GM12878 (cell line): ENCODE measurements at regions not wholly inside any gene's neighbourhood (a gene's known extent, or its start where the extent isn't known, plus 50 kb on each side); places are given as distances from the start of the nearest gene placed in this dataset.

Source experiments
- ATAC-seq: fragments of 200-7000 bp; cut with Tn5 transposase; 3 replicates; pipeline ENCODE4 v1.9.1; 2020; ENCODE audit warnings: mild to moderate bottlenecking, moderate library complexity
- BruUV-seq: library from RNA; stranded (reverse); fragments of 400-500 nt; replicated peaks from 2 replicates; lab custom pipeline; 2021; lab: Mats Ljungman, UMichigan
- CTCF ChIA-PET: fragments of 300-600 bp; sonication (Branson Sonifier 250); formaldehyde crosslinking; extraction: SDS; loops from one replicate; lab custom pipeline; 2021; ENCODE audit warnings: inconsistent platforms; lab: Yijun Ruan, JAX
- POLR2A ChIA-PET: fragments of 350-600 bp; formaldehyde crosslinking; extraction: SDS; loops from one replicate; lab custom pipeline; 2021; ENCODE audit warnings: inconsistent platforms; lab: Charles Lee
- RAD21 ChIA-PET: fragments of 300-600 bp; sonication (Branson Sonifier 250); formaldehyde crosslinking; loops from one replicate; lab custom pipeline; 2023; ENCODE audit warnings: antibody characterized with exemption; ENCODE audit not compliant: unreplicated experiment; lab: Charles Lee
- SMC1A ChIA-PET: fragments of 300-600 bp; sonication (Branson Sonifier 250); formaldehyde crosslinking; loops from one replicate; lab custom pipeline; 2023; ENCODE audit not compliant: unreplicated experiment, uncharacterized antibody; lab: Charles Lee
- DNase-seq: peaks from one replicate; pipeline ENCODE4 v3.0.0-alpha.2; 2011; ENCODE audit warnings: low read depth, low spot score
- FAIRE-seq: peaks from 3 replicates; lab custom pipeline; 2011; peaks lifted over from hg19 to GRCh38; lab: Jason Lieb, UNC
- H2AFZ ChIP-seq: 2 replicates; pipeline ENCODE4 v1.6.0; 2011; ENCODE audit warnings: low read depth, low read length, control low read depth; ENCODE audit not compliant: control insufficient read depth
- H3K27ac ChIP-seq: 2 replicates; pipeline ENCODE4 v1.5.1; 2011; ENCODE audit warnings: control low read depth; ENCODE audit not compliant: control insufficient read depth, insufficient read depth
- H3K27me3 ChIP-seq, 2 experiments: replicated peaks in 1 of 2; 2 replicates each; pipeline versions ENCODE4 v1.6.0 to v1.6.1; 2011; ENCODE audit warnings: low read length in 1 of 2; ENCODE audit not compliant: control insufficient read depth in 2 of 2, insufficient read depth in 2 of 2
- H3K36me3 ChIP-seq, 2 experiments: 2 replicates each; pipeline ENCODE4 v1.5.1; 2011; ENCODE audit warnings: low read length in 1 of 2; ENCODE audit not compliant: control insufficient read depth in 2 of 2, insufficient read depth in 2 of 2
- H3K4me1 ChIP-seq: 2 replicates; pipeline ENCODE4 v1.6.1; 2011; ENCODE audit warnings: mild to moderate bottlenecking, low read length, moderate library complexity, mixed read lengths; ENCODE audit not compliant: control insufficient read depth, insufficient read depth
- H3K4me2 ChIP-seq: 2 replicates; pipeline ENCODE4 v1.6.0; 2011; ENCODE audit warnings: control low read depth; ENCODE audit not compliant: control insufficient read depth, insufficient read depth
- H3K4me3 ChIP-seq: fragments of 200-600 bp; sonication (generic); 2 replicates; pipeline ENCODE4 v1.5.1; 2016
- H3K79me2 ChIP-seq: 2 replicates; pipeline ENCODE4 v1.6.0; 2011; ENCODE audit warnings: low read length; ENCODE audit not compliant: control insufficient read depth, insufficient read depth
- H3K9ac ChIP-seq: 2 replicates; pipeline ENCODE4 v1.8.0; 2011; ENCODE audit warnings: low read length, control low read depth, mixed read lengths; ENCODE audit not compliant: control insufficient read depth, insufficient read depth
- H3K9me3 ChIP-seq: replicated peaks from 3 replicates; pipeline ENCODE4 v1.5.1; 2011; ENCODE audit warnings: mild to moderate bottlenecking, low read length; ENCODE audit not compliant: control insufficient read depth, insufficient read depth
- H4K20me1 ChIP-seq: 2 replicates; pipeline ENCODE4 v1.6.0; 2011; ENCODE audit not compliant: control insufficient read depth, insufficient read depth
- ASH2L ChIP-seq: fragments of 300-600, 200-600 bp; sonication (generic); IDR thresholded peaks from 2 replicates; pipeline ENCODE4 v1.6.1; 2017; ENCODE audit warnings: low read depth, mild to moderate bottlenecking, borderline replicate concordance
- ATF2 ChIP-seq: IDR thresholded peaks from 2 replicates; pipeline ENCODE4 v1.6.1; 2012; ENCODE audit warnings: low read length, inconsistent platforms
- CBFB ChIP-seq: IDR thresholded peaks from 2 replicates; pipeline ENCODE4 v1.6.1; 2016; ENCODE audit warnings: antibody characterized with exemption, low read depth
- CHD2 ChIP-seq: IDR thresholded peaks from 2 replicates; pipeline ENCODE4 v1.6.1; 2011; ENCODE audit warnings: low read depth, low read length, improper control_type of control experiment, borderline replicate concordance
- E2F8 ChIP-seq: fragments of 450-650 bp; IDR thresholded peaks from 2 replicates; pipeline ENCODE4 v1.6.1; 2018; ENCODE audit warnings: mild to moderate bottlenecking, low read depth, moderate library complexity; ENCODE audit not compliant: partially characterized antibody
- ELK1 ChIP-seq: IDR thresholded peaks from 2 replicates; pipeline ENCODE4 v1.6.1; 2012; ENCODE audit warnings: low read depth, low read length, improper control_type of control experiment
- ESRRA ChIP-seq: IDR thresholded peaks from 2 replicates; pipeline ENCODE4 v1.6.1; 2012; ENCODE audit warnings: mild to moderate bottlenecking, low read length, improper control_type of control experiment
- JUND ChIP-seq: IDR thresholded peaks from 2 replicates; pipeline ENCODE4 v1.6.1; 2012; ENCODE audit warnings: low read depth, mild to moderate bottlenecking, low read length, improper control_type of control experiment, moderate library complexity
- MTA2 ChIP-seq: fragments of 450-650 bp; IDR thresholded peaks from 2 replicates; pipeline ENCODE4 v1.6.1; 2016; ENCODE audit warnings: low read depth, mild to moderate bottlenecking, moderate library complexity
- NFIC ChIP-seq: IDR thresholded peaks from 2 replicates; pipeline ENCODE4 v1.6.1; 2012; ENCODE audit warnings: low read depth, mild to moderate bottlenecking, inconsistent platforms, low read length, moderate library complexity
- NFYA ChIP-seq: IDR thresholded peaks from 2 replicates; pipeline ENCODE4 v1.6.1; 2011; ENCODE audit warnings: low read depth, mild to moderate bottlenecking, low read length, improper control_type of control experiment, borderline replicate concordance
- NFYB ChIP-seq: IDR thresholded peaks from 2 replicates; pipeline ENCODE4 v1.6.1; 2011; ENCODE audit warnings: low read depth, mild to moderate bottlenecking, low read length, improper control_type of control experiment, moderate library complexity; ENCODE audit not compliant: insufficient read depth
- NR2C1 ChIP-seq: fragments of 450-650 bp; IDR thresholded peaks from 2 replicates; pipeline ENCODE4 v1.6.1; 2017; ENCODE audit warnings: antibody characterized with exemption, mild to moderate bottlenecking, moderate library complexity
- POLR2A ChIP-seq: IDR thresholded peaks from 2 replicates; pipeline ENCODE4 v1.6.1; 2011; ENCODE audit warnings: low read depth, mild to moderate bottlenecking, low read length
- POLR2AphosphoS2 ChIP-seq: IDR thresholded peaks from 2 replicates; pipeline ENCODE4 v1.6.1; 2011; ENCODE audit warnings: low read depth, mild to moderate bottlenecking, low read length, improper control_type of control experiment, moderate library complexity
- RCOR1 ChIP-seq: conservative IDR thresholded peaks from 2 replicates; pipeline ENCODE4 v1.6.1; 2012; ENCODE audit warnings: low read depth, low read length, improper control_type of control experiment
- SMAD5 ChIP-seq: IDR thresholded peaks from 2 replicates; pipeline ENCODE4 v1.6.1; 2016; ENCODE audit warnings: antibody characterized with exemption, low read depth
- TCF7 ChIP-seq: IDR thresholded peaks from 2 replicates; pipeline ENCODE4 v1.6.1; 2014; ENCODE audit warnings: antibody characterized with exemption, borderline replicate concordance
- ZNF274 ChIP-seq: IDR thresholded peaks from one replicate; pipeline ENCODE4 v1.8.0; 2011; ENCODE audit not compliant: insufficient read length, insufficient read depth
- WGBS: methylation state at CpG from one replicate; pipeline ENCODE4 v1.1.6; 2016; ENCODE audit warnings: low lambda C conversion rate; ENCODE audit not compliant: insufficient replicate concordance, insufficient coverage; ENCODE audit errors: missing lambda C conversion rate; 5-methylcytosine and 5-hydroxymethylcytosine counted together
- in situ Hi-C: fragments of 300-500 bp; cut with MboI; formaldehyde crosslinking; loops from 9 replicates; pipeline ENCODE4 v1.14.3; 2018; ENCODE audit warnings: mixed read lengths
- intact Hi-C: fragments of 100-400 bp; cut with micrococcal nuclease; formaldehyde crosslinking; loops from one replicate; pipeline ENCODE4 v1.14.2; 2022; ENCODE audit not compliant: unreplicated experiment

GRCh38 chr3:166783206-166783605, 596.9 kb downstream of the ZBBX start:
- H3K4me2 ChIP-seq, result no peak overlapping the region
- TF ChIP-seq E2F8 (no peak), NFYA (no peak), ELK1 (no peak), NFIC (no peak), ESRRA (no peak), JUND (no peak), ASH2L (no peak), CHD2 (no peak), NFYB (no peak), CBFB (no peak), POLR2A (no peak), ZNF274 (no peak), NR2C1 (no peak), RCOR1 (no peak), TCF7 (no peak), SMAD5 (no peak), POLR2AphosphoS2 (no peak), ATF2 (no peak), MTA2 (no peak)
- TF ChIP-seq, all 136 proteins: peak for 0
- H4K20me1 ChIP-seq, result no peaks in the 10 kb centered on the region
- intact Hi-C loops, result no loop called here
- H3K27ac ChIP-seq, result no peak overlapping the region
- no TSS peak for BruUV-seq
- ATAC-seq, result no peak; the same call in 2 of the 3 replicates
- H3K79me2 ChIP-seq, result no peaks in the 10 kb centered on the region
- CTCF ChIA-PET, result no interaction called here
- H3K9me3 ChIP-seq, result no peaks in the 10 kb centered on the region
- no peak for FAIRE-seq
- no peak overlapping the region for H3K4me3 ChIP-seq
- POLR2A ChIA-PET, result no interaction called here
- no peaks in the 10 kb centered on the region for H3K36me3 ChIP-seq
- RAD21 ChIA-PET, result no interaction called here
- SMC1A ChIA-PET, result no interaction called here
- 0% methylated on average over 2 of the region's 2 CpGs for WGBS
- no peak overlapping the region for H2AFZ ChIP-seq
- in situ Hi-C loops, result no loop called here
- H3K27me3 ChIP-seq, result no peaks in the 10 kb centered on the region
- no peaks in the 10 kb centered on the region for H3K4me1 ChIP-seq
- DNase-seq, result no peak
- no peak overlapping the region for H3K9ac ChIP-seq
